KG1 (cell line): ENCODE measurements at regions not wholly inside any gene's neighbourhood (a gene's known extent, or its start where the extent isn't known, plus 50 kb on each side); places are given as distances from the start of the nearest gene placed in this dataset.

Experiments used
- DNase-seq: peaks from one replicate; lab custom pipeline; 2025; lab: John Stamatoyannopoulos, UW

- DNase-seq, result no peak
Observed at GRCh38 chr11:122523846-122524805, 131.4 kb upstream of the UBASH3B start.

- DNase-seq, result no peak
Observed at GRCh38 chr11:122521626-122522025, 133.9 kb upstream of the UBASH3B start.

DNA sequence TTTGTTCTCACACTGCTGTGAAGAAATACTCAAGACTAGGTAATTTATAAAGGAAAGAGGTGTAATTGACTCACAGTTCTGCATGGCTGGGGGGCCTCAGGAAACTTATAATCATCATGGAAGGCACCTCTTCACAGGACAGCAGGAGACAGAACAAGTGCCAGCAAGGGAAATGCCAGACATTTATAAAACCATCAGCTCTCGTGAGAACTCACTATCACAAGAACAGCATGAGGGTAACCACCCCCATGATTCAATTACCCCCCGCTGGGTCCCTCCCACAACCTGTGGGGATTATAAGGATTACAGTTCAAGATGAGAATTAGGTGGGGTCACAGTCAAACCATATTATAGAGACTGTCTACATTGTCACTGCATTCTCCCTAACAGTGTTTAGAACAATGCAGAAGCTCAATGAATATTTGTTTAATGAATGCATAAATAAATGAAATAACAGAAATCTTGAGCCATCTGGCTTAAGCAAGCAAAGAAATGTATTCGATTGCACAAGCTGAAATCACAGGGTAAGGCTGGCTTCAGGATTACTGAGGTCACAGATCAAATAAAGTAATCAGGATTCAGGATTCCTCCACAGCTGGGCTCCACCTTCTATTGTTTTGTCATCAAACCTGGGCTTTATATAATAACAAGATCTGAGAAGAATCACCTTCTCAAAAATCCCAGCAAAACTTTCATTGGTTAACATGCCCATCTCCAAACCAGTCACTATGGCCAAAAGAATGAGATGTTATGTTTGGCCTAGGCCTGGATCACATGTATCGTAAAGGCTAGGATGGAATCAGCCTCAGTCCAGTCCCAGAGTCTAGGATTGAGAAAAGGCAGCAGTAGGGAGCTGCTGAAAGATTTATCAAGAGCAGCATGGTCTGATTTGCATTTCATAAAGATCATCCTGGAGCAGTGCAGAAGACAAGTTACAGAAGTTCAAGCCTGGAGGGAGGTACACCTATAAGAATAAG, 137.8 kb upstream of the UBASH3B start:
- DNase-seq, result no peak

- no peak for DNase-seq
Observed at GRCh38 chr11:122516686-122517085, 138.8 kb upstream of the UBASH3B start.

- no peak for DNase-seq
Observed at GRCh38 chr11:122513997-122514396, 141.5 kb upstream of the UBASH3B start.

- no peak for DNase-seq
Observed at GRCh38 chr11:122513328-122513727, 142.2 kb upstream of the UBASH3B start.

- no peak for DNase-seq
Observed at GRCh38 chr11:122512688-122513087, 142.8 kb upstream of the UBASH3B start.

GRCh38 chr11:122509899-122510298, 145.6 kb upstream of the UBASH3B start:
- no peak for DNase-seq

DNA sequence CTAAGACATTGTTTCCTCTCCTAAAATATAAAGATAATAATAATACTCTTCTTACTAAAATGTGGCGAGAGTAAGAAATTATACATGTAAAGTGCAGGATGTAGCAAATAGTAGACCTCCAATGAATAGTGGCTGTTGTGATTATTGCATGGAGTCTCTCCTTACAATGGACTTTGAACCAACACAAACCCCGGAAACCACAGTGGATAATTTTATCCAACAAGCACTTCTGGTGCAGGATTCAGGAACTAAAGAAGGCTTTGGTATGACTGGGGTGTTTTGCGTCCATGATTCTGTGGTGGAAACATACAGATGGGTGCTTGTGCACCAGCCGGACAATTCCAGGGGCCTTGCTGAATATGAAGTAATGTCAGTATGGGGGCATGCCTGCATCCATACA, 146.4 kb upstream of the UBASH3B start:
- DNase-seq, result no peak

GRCh38 chr11:122505304-122506006, 150.1 kb upstream of the UBASH3B start:
- peak; percentile 55 for DNase-seq

DNA sequence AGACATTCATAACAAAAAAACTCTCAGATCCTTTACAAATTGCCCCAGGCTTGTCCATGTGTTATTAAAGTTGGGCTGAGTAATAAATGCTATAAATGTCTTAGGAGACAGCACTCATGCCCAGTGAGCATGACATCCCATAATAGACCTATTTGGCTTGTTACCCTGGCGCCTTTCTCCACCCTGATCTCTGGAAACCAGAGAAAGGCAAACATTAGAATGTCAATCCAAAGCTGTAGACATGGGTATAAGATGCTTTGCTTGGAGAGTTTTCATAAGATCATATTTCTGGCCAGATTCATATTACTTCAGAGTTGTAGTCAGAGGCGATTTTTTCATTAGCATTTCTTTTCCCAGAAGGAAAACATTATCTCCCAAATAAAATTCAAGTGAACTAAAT, 161.3 kb upstream of the UBASH3B start:
- no peak for DNase-seq

- DNase-seq, result peak; percentile 25
Observed at GRCh38 chr11:122491509-122491908, 164.0 kb upstream of the UBASH3B start.

DNA sequence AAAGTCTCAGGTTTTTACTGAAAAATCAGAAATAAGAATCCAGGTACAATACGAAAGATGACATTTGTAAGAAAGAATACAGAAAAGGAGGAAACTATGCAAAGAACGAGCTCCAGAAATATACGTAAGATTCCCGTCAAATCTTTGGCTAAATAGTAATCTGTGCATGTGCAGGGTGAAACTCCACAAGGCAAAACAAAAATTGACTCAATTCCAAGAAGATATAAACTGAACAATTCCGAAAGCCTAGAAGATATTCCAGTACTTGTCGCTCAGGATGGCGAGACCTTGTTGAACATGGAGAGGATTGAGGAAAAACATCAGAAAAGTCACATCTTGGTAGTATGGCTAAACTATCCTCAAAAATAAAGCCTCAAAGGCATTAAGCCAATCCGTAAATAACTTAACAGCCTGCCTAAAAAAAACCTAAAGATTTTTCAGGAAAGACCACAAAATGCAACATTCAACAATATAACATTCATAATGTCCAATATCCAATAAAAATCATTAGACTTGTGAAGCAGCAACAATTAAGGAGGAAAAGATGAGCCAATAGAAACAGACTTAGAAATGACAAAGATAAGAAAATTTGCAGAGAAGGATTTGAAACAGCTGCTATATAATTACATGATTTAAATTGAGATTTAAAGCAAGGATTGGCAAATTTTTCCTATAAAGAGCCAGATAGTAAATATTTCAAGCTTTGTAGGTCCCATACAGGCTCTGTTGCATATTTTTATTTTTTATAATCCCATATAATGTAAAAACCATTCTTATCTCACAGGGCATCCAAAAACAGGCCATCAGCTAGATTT, 166.4 kb upstream of the UBASH3B start:
- DNase-seq, result no peak

DNA sequence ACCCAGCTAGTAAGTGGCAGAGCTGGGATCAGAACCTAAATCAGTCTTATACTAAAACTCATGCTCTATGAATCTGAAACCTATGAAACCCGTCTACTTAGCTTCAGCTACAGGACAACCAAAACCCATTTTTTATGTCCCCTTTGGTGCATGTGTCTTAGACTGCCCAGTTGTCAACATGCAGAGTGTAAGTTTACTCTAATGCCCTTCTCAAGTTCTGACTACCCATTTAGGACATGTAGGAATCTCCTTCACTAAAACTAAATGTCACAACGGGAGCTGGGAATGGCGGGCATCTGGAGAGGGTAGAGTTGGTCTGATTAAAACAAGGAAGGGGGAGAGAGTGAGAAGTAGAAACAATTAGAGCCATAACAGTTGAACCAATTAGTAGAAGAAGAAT, 167.9 kb upstream of the UBASH3B start:
- no peak for DNase-seq

DNA sequence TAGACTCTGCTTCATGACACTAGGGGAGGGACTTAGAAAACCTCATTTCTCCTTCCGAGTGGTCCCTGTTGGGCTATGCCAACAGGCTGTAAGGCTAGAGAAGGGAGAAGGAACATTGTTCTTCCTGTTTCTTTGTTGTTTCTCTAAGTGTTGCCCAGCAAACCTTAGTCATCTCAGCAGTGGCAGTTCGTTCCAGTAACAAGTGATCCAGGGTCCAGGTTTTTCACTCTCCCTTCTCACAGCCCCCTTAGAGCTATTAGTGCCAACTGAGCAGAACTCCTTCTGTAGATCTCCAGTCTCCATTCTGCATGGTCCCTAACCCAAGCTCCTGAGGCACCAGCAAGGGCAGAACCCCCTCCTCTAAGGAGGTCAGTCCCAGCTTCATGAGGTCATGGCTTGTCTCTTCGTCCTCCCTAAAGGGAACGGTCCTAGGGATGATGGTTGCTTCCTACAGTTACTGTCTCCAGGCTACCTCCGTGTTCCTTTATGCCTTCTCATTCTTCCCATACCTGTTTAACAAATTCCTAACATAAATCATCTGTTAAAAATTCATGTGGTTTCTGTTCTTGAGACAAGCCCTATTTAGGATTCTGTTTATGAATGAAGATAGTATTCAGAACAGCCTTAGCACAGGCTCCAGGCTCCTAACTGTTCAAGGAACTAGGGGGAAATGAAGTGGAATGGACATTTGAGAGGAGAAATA, 168.6 kb upstream of the UBASH3B start:
- no peak for DNase-seq

DNA sequence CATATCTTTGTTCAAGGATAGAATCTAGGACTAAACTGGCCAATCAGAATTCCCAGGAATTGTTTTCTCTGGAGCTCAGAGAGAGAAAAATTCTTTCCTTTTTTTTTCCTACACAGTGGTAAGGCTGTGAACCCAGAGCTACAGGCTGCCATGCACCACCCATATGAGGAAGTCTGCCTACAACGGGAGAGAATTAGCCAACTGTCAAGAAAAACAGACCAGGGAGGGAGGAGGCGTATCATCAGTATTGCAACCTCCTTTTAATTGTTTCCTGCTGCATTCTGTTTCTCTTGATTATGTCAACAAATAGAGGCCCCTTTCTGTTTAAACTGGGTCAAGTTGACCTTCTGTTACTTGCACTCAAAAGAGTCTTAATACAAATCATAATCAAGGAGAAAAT, 176.5 kb upstream of the UBASH3B start:
- no peak for DNase-seq

DNA sequence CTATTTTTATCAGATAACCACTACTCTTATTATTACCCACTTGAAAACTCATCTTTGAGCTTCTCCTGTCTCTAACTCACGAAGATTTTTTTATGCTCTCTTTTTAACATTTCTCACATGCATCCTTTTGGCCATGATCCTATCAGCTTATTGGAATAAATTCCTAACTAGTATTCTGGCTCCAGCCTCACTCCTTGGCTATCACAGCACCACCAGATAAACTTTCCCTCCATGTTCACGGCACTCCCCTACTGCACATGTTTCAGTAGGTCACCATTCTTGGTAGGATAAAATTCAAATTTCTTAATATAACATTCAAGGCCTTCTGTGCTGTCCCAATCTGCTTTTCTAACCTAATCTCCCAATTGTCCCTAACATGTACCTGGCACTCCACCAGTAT, 186.6 kb upstream of the UBASH3B start:
- no peak for DNase-seq

DNA sequence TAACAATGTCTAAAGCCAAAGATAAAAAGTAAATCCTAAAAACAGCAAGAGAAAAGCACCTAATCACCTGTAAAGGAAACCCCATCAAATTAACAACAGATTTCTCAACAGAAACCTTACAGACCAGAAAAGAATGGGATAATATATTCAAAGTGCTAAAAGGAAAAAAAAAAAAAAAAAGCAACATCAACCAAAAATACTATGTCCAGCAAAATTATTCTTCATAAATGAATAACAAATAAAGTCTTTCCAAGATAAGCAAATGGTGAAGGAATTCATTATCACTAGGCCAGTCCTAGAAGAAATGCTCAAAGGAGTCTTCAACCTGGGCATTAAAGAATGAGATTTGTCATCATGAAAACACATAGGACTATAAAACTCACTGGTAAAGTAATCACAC, 192.0 kb upstream of the UBASH3B start:
- DNase-seq, result no peak

DNA sequence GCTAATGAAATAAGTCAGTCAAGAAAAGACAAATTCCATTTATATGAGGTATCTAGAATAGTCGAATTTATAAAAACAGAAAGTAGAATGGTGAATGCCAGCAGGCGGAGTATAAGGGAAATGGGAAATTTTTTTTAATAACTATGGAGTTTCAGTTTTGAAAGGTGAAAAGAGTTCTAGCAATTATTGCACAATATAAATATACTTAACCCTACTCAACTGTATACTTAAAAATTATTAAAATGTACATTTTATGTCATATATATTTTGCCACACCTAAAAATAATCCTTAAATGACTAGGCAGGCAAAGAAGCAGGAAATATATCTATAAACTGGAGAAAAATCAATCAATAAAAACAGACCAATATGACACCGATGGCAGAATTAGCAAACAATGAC, 196.5 kb upstream of the UBASH3B start:
- DNase-seq, result no peak

DNA sequence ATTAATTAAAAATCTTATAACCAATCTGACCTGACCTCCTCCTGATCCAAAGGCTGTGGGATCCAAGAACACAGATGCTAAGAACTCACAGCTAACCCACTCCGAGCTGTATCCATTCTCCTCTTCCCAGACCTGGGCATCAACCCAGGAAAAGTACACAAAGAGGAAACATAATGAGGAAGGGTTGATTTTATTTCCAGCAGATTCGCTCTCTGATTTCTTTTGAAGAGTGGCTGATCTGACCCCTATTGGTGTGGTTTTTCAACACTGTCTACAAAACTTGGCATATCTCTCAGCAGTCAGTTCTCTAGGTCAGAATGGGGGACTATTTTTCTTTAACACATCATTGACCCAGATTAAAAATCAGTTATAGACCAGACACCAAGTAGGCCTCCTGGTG, 201.9 kb upstream of the UBASH3B start:
- no peak for DNase-seq

DNA sequence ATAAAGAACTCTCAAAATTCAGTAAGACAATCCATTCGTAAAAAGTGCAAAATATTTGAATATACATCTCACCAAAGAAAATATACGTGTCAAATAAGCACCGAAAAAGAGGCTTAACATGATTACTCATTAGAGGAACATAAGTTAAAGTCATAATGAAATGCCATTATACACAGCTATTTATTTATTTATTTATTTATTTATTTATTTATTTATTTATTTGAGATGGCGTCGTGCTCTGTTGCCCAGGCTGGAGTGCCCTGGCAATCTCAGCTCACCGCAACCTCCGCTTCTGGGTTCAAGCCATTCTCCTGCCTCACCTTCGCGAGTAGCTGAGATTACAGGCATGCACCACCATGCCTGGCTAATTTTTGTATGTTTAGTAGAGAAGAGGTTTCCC, 203.6 kb upstream of the UBASH3B start:
- DNase-seq, result no peak
